T-cell (primary cell): ENCODE measurements at regions not wholly inside any gene's neighbourhood (a gene's known extent, or its start where the extent isn't known, plus 50 kb on each side); places are given as distances from the start of the nearest gene placed in this dataset.
"Not testable (repeated sequence)": the region's sequence is repeated elsewhere in the genome, so short reads cannot be mapped to it uniquely, and the experiment has no call there.

Experiments
- ATAC-seq, 4 experiments: fragments of 200-7000 bp in 3 of 4; fragments of 150-1000 bp in 1 of 4; cut with Tn5 transposase; replicated peaks in 1 of 4; 1 replicate in 3 of 4; 2 replicates in 1 of 4; pipeline ENCODE4 v1.10.0; 2021; ENCODE audit warnings: moderate library complexity in 3 of 4, mild to moderate bottlenecking in 2 of 4, moderate number of reproducible peaks in 1 of 4
- CTCF ChIA-PET, 2 donors: fragments of 300-600 bp; sonication (Branson Sonifier 250); formaldehyde crosslinking; loops; one replicate each; lab custom pipeline; 2022; ENCODE audit warnings: antibody characterized with exemption in 2 of 2; lab: Charles Lee
- POLR2A ChIA-PET, 2 donors: fragments of 300-600 bp; sonication (Branson Sonifier 250); formaldehyde crosslinking; loops; one replicate each; lab custom pipeline; 2022; ENCODE audit warnings: antibody characterized with exemption in 2 of 2; lab: Charles Lee
- DNase-seq, 35 experiments: peaks; one replicate each; pipeline versions ENCODE4 v3.0.0 to v3.0.0-alpha.2; 2013 to 2023
- H3K27ac ChIP-seq: one replicate; pipeline ENCODE4 v1.5.1; 2013; ENCODE audit warnings: low read length
- H3K27me3 ChIP-seq, 2 experiments: replicated peaks in 1 of 2; 1 replicate in 1 of 2; 2 replicates in 1 of 2; pipeline versions ENCODE4 v1.6.1 to v1.7.0; 2013; ENCODE audit warnings: low read length in 1 of 2, mixed read lengths in 1 of 2; ENCODE audit not compliant: control insufficient read depth in 2 of 2, insufficient read depth in 2 of 2; ENCODE audit errors: extremely low read depth in 1 of 2
- H3K36me3 ChIP-seq, 2 donors: 1 replicate in 1 of 2; 2 replicates in 1 of 2; pipeline versions ENCODE4 v1.6.1 to v1.7.0; 2013; ENCODE audit warnings: low read length in 1 of 2; ENCODE audit not compliant: control insufficient read depth in 2 of 2, insufficient read depth in 1 of 2; ENCODE audit errors: extremely low read depth in 1 of 2
- H3K4me1 ChIP-seq, 2 experiments: 1 replicate in 1 of 2; 2 replicates in 1 of 2; pipeline versions ENCODE4 v1.6.1 to v1.7.0; 2013; ENCODE audit warnings: low read length in 2 of 2, mixed read lengths in 1 of 2; ENCODE audit not compliant: insufficient read depth in 2 of 2, control insufficient read depth in 1 of 2; ENCODE audit errors: extremely low read depth in 1 of 2
- H3K4me3 ChIP-seq, 2 donors: 1 replicate in 1 of 2; 2 replicates in 1 of 2; pipeline versions ENCODE4 v1.5.1 to v1.7.0; 2013; ENCODE audit warnings: mild to moderate bottlenecking in 2 of 2, low read length in 1 of 2, moderate library complexity in 1 of 2; ENCODE audit not compliant: control insufficient read depth in 1 of 2; ENCODE audit errors: extremely low read depth in 1 of 2
- H3K9me3 ChIP-seq: 2 replicates; pipeline ENCODE4 v1.7.0; 2013
- H3K27ac Mint-ChIP-seq, 2 donors: one replicate each; pipeline ENCODE4 v1.8.0; 2020 to 2021; ENCODE audit warnings: mild to moderate bottlenecking in 2 of 2, mixed read lengths in 2 of 2
- H3K27me3 Mint-ChIP-seq, 2 donors: one replicate each; pipeline ENCODE4 v1.8.0; 2021 to 2022; ENCODE audit warnings: mixed read lengths in 2 of 2
- H3K36me3 Mint-ChIP-seq: one replicate; pipeline ENCODE4 v1.8.0; 2021; ENCODE audit warnings: mixed read lengths
- H3K4me1 Mint-ChIP-seq, 3 donors: one replicate each; pipeline ENCODE4 v1.8.0; 2020 to 2022; ENCODE audit warnings: mixed read lengths in 3 of 3, mild to moderate bottlenecking in 1 of 3
- H3K4me3 Mint-ChIP-seq, 3 donors: one replicate each; pipeline ENCODE4 v1.8.0; 2020 to 2022; ENCODE audit warnings: mild to moderate bottlenecking in 3 of 3, mixed read lengths in 3 of 3, moderate library complexity in 3 of 3
- H3K9me3 Mint-ChIP-seq, 3 donors: one replicate each; pipeline ENCODE4 v1.8.0; 2020 to 2022; ENCODE audit warnings: mixed read lengths in 3 of 3
- WGBS: methylation state at CpG from one replicate; pipeline ENCODE4 v1.1.5; 2013; ENCODE audit warnings: missing lambda C conversion rate; ENCODE audit not compliant: insufficient coverage; 5-methylcytosine and 5-hydroxymethylcytosine counted together

DNA sequence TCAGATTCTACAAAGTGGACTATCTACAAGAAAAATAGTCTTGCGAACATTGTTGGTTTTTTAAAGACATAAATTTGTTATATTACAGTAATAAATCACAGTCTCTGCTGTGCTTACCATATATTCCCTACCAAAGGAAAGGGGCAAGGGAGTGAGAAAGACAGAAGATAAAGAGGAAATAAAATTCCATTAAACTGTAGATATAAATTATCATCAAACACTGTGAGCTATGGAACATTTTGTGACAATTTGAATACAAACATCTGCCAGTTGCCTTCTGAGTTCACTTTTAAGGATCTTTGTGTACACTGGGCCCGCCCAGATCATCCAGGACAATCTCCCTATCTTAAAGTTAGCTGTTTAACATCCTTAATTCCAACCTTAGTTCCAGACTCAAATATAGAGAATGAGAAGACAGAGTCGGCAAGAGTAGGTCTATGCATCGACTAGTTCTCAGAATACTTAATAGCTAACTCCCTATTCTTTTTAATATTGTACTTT lies 122.8 kb downstream of the NUFIP1 start:
- DNase-seq (no peak), ATAC-seq (no peak)
- no peaks in the 10 kb centered on the region for H3K9me3 ChIP-seq
- H3K4me3 ChIP-seq = no peak overlapping the region
- POLR2A ChIA-PET = no interaction called here
- CTCF ChIA-PET = no interaction called here
- Mint-ChIP-seq H3K4me3 (no peak overlapping the region), H3K4me1 (peaks cover 0 to 1% (median 0%) of the 10 kb centered on the region in 3 donors), H3K27ac (no peak overlapping the region), H3K27me3 (peaks cover 4 to 8% of the 10 kb centered on the region in 2 donors), H3K9me3 (peaks cover 4 to 5% (median 5%) of the 10 kb centered on the region in 3 donors), H3K36me3 (no peaks in the 10 kb centered on the region)
- H3K27me3 ChIP-seq = peaks cover 0 to 7% of the 10 kb centered on the region in 2 experiments
- no peak overlapping the region for H3K27ac ChIP-seq
- H3K36me3 ChIP-seq = no peaks in the 10 kb centered on the region
- no peaks in the 10 kb centered on the region for H3K4me1 ChIP-seq
- 67% methylated on average over 1 of the region's 4 CpGs for WGBS

DNA sequence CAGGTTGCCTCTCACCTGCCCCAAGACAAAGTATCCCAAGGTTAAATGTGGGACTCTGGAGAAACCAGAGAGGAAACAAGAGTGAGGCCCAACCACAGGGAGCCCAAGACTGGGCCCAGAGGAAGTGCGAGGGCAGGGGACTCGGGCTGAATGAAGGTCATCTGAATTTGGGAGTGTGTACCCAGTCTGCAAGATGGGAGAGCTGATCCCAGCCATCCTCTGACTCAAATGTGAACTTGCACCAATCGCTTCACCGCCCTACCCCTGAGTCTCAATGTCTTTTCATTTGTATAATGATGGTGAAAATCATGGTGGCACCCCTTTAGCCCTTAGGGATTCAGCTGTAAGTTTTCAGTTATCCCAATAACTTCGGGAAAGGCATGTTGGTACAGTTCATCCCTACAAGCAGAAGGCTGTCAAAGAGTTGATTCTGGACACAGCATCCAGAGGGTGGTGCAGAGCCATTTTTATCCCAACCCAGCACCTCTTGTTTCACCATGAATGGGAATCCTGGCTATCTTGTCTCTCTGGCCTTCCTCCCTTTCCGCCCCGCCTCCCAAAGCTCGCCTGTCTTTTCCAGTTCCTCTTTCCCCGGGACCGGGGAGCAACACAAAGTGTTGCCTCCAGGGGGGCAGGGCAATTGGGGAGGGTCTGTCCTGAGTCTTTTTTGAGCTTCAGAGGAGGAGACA lies 123.4 kb downstream of the NUFIP1 start:
- no peak overlapping the region for H3K27ac Mint-ChIP-seq
- WGBS = 64% methylated on average over 4 of the region's 10 CpGs
- no peak overlapping the region for H3K4me3 Mint-ChIP-seq
- H3K4me1 Mint-ChIP-seq = peaks cover 0 to 1% (median 0%) of the 10 kb centered on the region in 3 donors
- H3K9me3 Mint-ChIP-seq = peaks cover 4 to 5% (median 5%) of the 10 kb centered on the region in 3 donors
- H3K27me3 ChIP-seq = peaks cover 0 to 7% of the 10 kb centered on the region in 2 experiments
- no peaks in the 10 kb centered on the region for H3K36me3 Mint-ChIP-seq
- POLR2A ChIA-PET = no interaction called here
- no peak overlapping the region for H3K4me3 ChIP-seq
- no peaks in the 10 kb centered on the region for H3K9me3 ChIP-seq
- ATAC-seq (no peak), DNase-seq (no peak)
- no peaks in the 10 kb centered on the region for H3K4me1 ChIP-seq
- no peak overlapping the region for H3K27ac ChIP-seq
- H3K36me3 ChIP-seq = no peaks in the 10 kb centered on the region
- CTCF ChIA-PET = no interaction called here
- H3K27me3 Mint-ChIP-seq = peaks cover 4 to 9% of the 10 kb centered on the region in 2 donors

DNA sequence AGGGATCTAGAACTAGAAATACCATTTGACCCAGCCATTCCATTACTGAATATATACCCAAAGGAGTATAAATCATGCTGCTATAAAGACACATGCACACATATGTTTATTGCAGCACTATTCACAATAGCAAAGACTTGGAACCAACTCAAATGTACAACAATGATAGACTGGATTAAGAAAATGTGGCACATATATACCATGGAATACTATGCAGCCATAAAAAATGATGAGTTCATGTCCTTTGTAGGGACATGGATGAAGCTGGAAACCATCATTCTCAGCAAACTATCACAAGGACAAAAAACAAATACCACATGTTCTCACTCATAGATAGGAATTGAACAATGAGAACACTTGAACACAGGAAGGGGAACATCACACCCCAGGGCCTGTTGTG lies 125.6 kb downstream of the NUFIP1 start:
- H3K27ac Mint-ChIP-seq, H3K9me3 ChIP-seq, H3K36me3 ChIP-seq, DNase-seq, H3K27me3 ChIP-seq, H3K9me3 Mint-ChIP-seq, H3K36me3 Mint-ChIP-seq, POLR2A ChIA-PET, H3K4me1 ChIP-seq, CTCF ChIA-PET, H3K4me3 ChIP-seq, ATAC-seq, H3K4me1 Mint-ChIP-seq, H3K4me3 Mint-ChIP-seq, H3K27ac ChIP-seq: not testable (repeated sequence)
- peaks cover 6 to 18% of the 10 kb centered on the region in 2 donors for H3K27me3 Mint-ChIP-seq

DNA sequence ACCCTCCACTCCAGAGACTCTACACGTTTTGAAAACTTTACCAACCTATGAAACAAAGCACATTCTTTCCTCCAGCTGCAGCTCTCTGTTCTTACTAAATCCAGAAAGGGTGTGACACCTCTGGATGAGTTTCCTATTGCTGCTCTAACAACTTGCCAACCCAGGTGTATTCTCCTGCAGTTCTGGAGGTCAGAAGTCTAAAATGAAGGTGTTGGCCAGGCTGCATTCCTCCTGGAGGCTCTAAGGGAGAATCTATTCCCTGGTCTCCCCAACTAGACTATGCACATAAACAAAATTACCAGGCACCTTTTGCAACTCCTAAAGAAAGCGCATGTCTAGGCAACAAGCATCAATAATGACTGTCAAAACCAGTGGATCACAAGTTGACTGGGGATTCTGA lies 128.8 kb downstream of the NUFIP1 start:
- H3K9me3 ChIP-seq = no peaks in the 10 kb centered on the region
- no peaks in the 10 kb centered on the region for H3K9me3 Mint-ChIP-seq
- 80% methylated on average over 1 of the region's 2 CpGs for WGBS
- DNase-seq (no peak), ATAC-seq (no peak)
- H3K4me3 ChIP-seq = no peak overlapping the region
- no peaks in the 10 kb centered on the region for H3K4me1 Mint-ChIP-seq
- no peak overlapping the region for H3K27ac Mint-ChIP-seq
- ChIA-PET CTCF (interaction anchor here in 1 of 2 donors (0.6 kb wide), 1 partner anchor 311 kb away, joined by 4 read pairs; no protein-coding TSS in a partner anchor), POLR2A (no interaction called here)
- no peaks in the 10 kb centered on the region for H3K36me3 ChIP-seq
- peaks cover 22 to 33% of the 10 kb centered on the region in 2 donors for H3K27me3 Mint-ChIP-seq
- H3K4me1 ChIP-seq = no peaks in the 10 kb centered on the region
- H3K4me3 Mint-ChIP-seq = no peak overlapping the region
- H3K27ac ChIP-seq = no peak overlapping the region
- peaks cover 0 to 12% of the 10 kb centered on the region in 2 experiments for H3K27me3 ChIP-seq
- H3K36me3 Mint-ChIP-seq = no peaks in the 10 kb centered on the region

DNA sequence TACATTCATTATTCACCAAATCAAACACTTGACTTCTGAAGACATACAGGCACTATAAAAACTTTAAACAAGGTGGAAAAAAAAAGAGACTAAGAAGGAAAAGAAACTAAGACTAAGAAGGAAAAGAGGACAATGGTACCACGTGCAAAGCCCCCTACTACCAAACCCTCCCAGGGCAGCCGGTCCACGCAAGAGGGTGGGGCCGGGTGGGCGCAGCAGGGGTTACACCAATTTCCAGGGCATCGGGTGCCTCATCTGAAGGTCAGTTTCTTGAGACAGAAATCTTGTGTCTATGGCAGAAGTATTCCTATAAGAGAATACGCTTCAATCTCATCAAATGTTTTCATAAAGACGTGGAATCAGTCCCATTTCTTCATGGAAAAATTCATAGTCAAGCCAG lies 131.5 kb downstream of the NUFIP1 start:
- Histone ChIP-seq H3K27ac (no peak overlapping the region), H3K4me1 (no peaks in the 10 kb centered on the region), H3K36me3 (no peaks in the 10 kb centered on the region), H3K4me3 (no peak overlapping the region), H3K27me3 (peaks cover 0 to 12% of the 10 kb centered on the region in 2 experiments), H3K9me3 (no peaks in the 10 kb centered on the region)
- ChIA-PET CTCF (no interaction called here), POLR2A (no interaction called here)
- H3K4me1 Mint-ChIP-seq = no peaks in the 10 kb centered on the region
- H3K27ac Mint-ChIP-seq = no peak overlapping the region
- no peak for ATAC-seq
- H3K36me3 Mint-ChIP-seq = no peaks in the 10 kb centered on the region
- no peak for DNase-seq
- WGBS = 72% methylated on average over 2 of the region's 8 CpGs
- peaks cover 30 to 35% of the 10 kb centered on the region in 2 donors for H3K27me3 Mint-ChIP-seq
- no peaks in the 10 kb centered on the region for H3K9me3 Mint-ChIP-seq
- H3K4me3 Mint-ChIP-seq = no peak overlapping the region

DNA sequence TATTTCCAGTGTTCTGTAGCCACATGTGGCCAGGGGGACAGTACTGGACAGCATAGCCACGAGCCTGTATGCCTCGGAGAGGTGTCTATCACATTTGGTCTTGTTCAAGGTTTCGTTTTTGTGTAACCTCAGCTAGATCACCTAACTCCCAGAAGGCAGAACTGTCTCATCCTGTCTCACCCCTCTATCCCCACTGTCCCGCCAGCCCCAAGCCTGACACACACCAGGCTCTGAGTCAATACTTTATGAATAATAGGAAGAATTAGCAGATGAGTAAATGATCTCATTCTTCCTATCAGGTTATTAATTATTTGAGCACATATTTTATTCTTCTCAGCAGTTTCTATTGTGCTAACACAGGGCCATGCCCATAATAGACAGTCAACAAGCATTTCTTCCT lies 132.2 kb downstream of the NUFIP1 start:
- Histone ChIP-seq H3K36me3 (no peaks in the 10 kb centered on the region), H3K4me1 (no peaks in the 10 kb centered on the region), H3K4me3 (no peak overlapping the region), H3K27me3 (peaks cover 0 to 12% of the 10 kb centered on the region in 2 experiments), H3K27ac (no peak overlapping the region), H3K9me3 (no peaks in the 10 kb centered on the region)
- no peaks in the 10 kb centered on the region for H3K36me3 Mint-ChIP-seq
- peaks cover 30 to 34% of the 10 kb centered on the region in 2 donors for H3K27me3 Mint-ChIP-seq
- no peaks in the 10 kb centered on the region for H3K4me1 Mint-ChIP-seq
- no peaks in the 10 kb centered on the region for H3K9me3 Mint-ChIP-seq
- WGBS = 17% methylated on average over 1 of the region's 4 CpGs
- ChIA-PET POLR2A (no interaction called here), CTCF (no interaction called here)
- no peak overlapping the region for H3K4me3 Mint-ChIP-seq
- no peak for DNase-seq
- no peak overlapping the region for H3K27ac Mint-ChIP-seq
- ATAC-seq = no peak
